Stimulated activated memory B cell treated with anti-CD40 and anti-IgM and Interleukin-4, amounts not matched to agents 10 μg/mL and 1 μg/mL and 100 μg/mL, for 72 hours (primary cell): ENCODE measurements at regions not wholly inside any gene's neighbourhood (a gene's known extent, or its start where the extent isn't known, plus 50 kb on each side); places are given as distances from the start of the nearest gene placed in this dataset.

Experiments used
- ATAC-seq: fragments of 150-1000 bp; cut with Tn5 transposase; 2 replicates; pipeline ENCODE4 v1.10.0; 2021
- H3K27ac Mint-ChIP-seq: one replicate; pipeline ENCODE4 v1.8.0; 2022; ENCODE audit warnings: mild to moderate bottlenecking, mixed read lengths
- H3K27me3 Mint-ChIP-seq: one replicate; pipeline ENCODE4 v1.8.0; 2022; ENCODE audit warnings: mixed read lengths
- H3K36me3 Mint-ChIP-seq: one replicate; pipeline ENCODE4 v1.8.0; 2022; ENCODE audit warnings: mixed read lengths
- H3K4me1 Mint-ChIP-seq: one replicate; pipeline ENCODE4 v1.8.0; 2022; ENCODE audit warnings: mixed read lengths
- H3K4me3 Mint-ChIP-seq: one replicate; pipeline ENCODE4 v1.8.0; 2022; ENCODE audit warnings: mild to moderate bottlenecking, moderate library complexity, mixed read lengths
- H3K9me3 Mint-ChIP-seq: one replicate; pipeline ENCODE4 v1.8.0; 2022; ENCODE audit warnings: mixed read lengths

- H3K9me3 Mint-ChIP-seq, result no peaks in the 10 kb centered on the region
- no peak overlapping the region for H3K4me3 Mint-ChIP-seq
- H3K4me1 Mint-ChIP-seq, result peaks cover 16% of the 10 kb centered on the region
- ATAC-seq, result no peak
- no peaks in the 10 kb centered on the region for H3K27me3 Mint-ChIP-seq
- H3K36me3 Mint-ChIP-seq, result peaks cover 6% of the 10 kb centered on the region
- no peak overlapping the region for H3K27ac Mint-ChIP-seq
These were observed 58.1 kb upstream of the ZC3H15 start for GRCh38 chr2:186427970-186428369.

- no peak for ATAC-seq
- Mint-ChIP-seq H3K4me3 (no peak overlapping the region), H3K27ac (no peak overlapping the region), H3K4me1 (peaks cover 16% of the 10 kb centered on the region), H3K36me3 (peaks cover 10% of the 10 kb centered on the region), H3K27me3 (no peaks in the 10 kb centered on the region), H3K9me3 (no peaks in the 10 kb centered on the region)
These were observed 57.0 kb upstream of the ZC3H15 start for GRCh38 chr2:186429104-186429503.

GRCh38 chr2:186431306-186431705 is 54.8 kb upstream of the ZC3H15 start:
- Mint-ChIP-seq H3K27me3 (no peaks in the 10 kb centered on the region), H3K4me1 (peaks cover 14% of the 10 kb centered on the region), H3K4me3 (no peak overlapping the region), H3K27ac (no peak overlapping the region), H3K36me3 (peaks cover 26% of the 10 kb centered on the region), H3K9me3 (no peaks in the 10 kb centered on the region)
- ATAC-seq, result no peak

- no peaks in the 10 kb centered on the region for H3K9me3 Mint-ChIP-seq
- H3K36me3 Mint-ChIP-seq, result peaks cover 43% of the 10 kb centered on the region
- H3K4me3 Mint-ChIP-seq, result no peak overlapping the region
- H3K27ac Mint-ChIP-seq, result no peak overlapping the region
- peaks cover 1% of the 10 kb centered on the region for H3K4me1 Mint-ChIP-seq
- no peak for ATAC-seq
- H3K27me3 Mint-ChIP-seq, result no peaks in the 10 kb centered on the region
These were observed 53.0 kb upstream of the ZC3H15 start for GRCh38 chr2:186433040-186433439.

GRCh38 chr2:186433777-186434432 is 52.2 kb upstream of the ZC3H15 start:
- Mint-ChIP-seq H3K27me3 (no peaks in the 10 kb centered on the region), H3K9me3 (peaks cover 7% of the 10 kb centered on the region), H3K4me3 (no peak overlapping the region), H3K27ac (no peak overlapping the region), H3K36me3 (peaks cover 52% of the 10 kb centered on the region), H3K4me1 (peaks cover 1% of the 10 kb centered on the region)
- ATAC-seq, result no peak
